ENCODE measurements at regions not wholly inside any gene's neighbourhood (a gene's known extent, or its start where the extent isn't known, plus 50 kb on each side); places are given as distances from the start of the nearest gene placed in this dataset.
"Not testable (repeated sequence)": the region's sequence is repeated elsewhere in the genome, so short reads cannot be mapped to it uniquely, and the experiment has no call there.

DNA sequence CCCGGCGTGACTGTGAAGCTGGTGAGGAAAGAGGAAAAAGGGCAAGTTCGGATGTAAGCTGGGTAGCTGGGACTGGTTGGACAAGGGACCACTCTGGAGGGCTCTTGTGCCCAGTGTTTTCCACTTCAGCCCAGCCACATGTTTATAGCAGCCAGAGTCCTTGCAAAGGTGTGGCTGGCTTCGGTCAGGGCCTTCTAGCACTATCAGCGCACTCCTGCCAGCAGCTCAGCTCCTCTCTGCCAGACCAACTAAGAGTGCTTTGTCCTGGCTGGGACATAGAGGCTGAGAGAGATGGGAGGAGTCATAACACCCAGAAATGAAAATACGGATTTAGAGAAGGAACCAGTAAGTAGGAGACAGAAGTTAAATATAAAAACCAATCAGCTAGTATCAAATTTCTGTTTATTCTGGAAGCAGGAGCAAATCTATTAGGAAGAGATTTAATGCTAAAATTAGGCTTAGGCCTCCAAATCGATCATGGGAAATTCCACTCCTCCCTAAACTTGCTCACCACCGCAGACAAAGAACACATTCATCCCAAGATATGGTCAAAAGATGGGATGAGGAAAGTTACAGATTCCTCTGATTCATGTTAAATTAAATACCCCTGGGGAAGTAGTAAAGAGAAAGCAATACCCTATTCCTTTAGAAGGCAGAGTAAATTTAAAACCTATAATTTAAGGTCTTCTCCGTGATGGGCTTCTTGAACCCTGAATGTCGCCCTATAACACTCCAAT, 135.0 kb downstream of the RALA start:
- DNase-seq = no peak

DNA sequence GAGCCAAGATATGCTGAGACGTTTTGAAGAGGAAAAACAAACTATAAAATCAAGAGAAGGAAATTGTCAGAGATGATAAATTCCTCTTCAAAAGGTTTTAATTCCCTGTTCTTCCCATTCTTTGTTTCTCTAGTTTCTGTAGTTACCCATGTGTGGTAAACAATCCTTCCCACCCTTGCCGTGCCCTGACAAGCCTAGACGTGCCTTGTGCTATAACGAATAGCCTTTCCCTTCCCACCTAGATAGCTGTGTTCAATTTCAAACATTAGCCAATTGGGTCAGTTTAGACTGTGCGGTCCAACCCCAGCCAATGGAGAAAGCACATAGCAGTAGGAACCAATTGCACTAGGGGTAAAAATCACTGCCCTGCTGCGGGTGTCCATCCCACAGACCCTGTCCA, 138.1 kb downstream of the RALA start:
- peak; percentile 54 for DNase-seq

- not testable (repeated sequence) for DNase-seq
These were observed 139.1 kb downstream of the RALA start for GRCh38 chr7:39762466-39762865.

- not testable (repeated sequence) for DNase-seq
These were observed 139.5 kb downstream of the RALA start for GRCh38 chr7:39762881-39763280.

DNA sequence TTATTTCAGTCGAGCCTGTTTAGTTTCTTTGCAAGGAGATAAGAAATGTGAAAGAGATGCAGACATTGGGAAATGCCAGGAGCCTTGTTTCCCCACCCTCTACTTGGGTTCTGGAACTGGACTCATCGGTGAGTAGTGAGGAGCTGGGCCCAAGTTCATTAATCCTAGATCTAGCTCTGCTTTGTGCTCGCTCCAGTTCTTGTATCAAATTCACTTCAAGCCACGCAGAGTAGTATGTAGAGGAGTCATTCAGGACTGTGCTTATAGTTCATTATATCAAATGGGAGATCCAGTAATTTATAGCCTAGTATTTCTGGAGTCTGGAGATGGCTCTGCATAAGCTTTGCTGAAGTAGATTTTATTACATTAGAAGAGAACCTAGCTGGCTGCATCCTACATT, 142.5 kb downstream of the RALA start:
- DNase-seq = not testable (repeated sequence)

DNA sequence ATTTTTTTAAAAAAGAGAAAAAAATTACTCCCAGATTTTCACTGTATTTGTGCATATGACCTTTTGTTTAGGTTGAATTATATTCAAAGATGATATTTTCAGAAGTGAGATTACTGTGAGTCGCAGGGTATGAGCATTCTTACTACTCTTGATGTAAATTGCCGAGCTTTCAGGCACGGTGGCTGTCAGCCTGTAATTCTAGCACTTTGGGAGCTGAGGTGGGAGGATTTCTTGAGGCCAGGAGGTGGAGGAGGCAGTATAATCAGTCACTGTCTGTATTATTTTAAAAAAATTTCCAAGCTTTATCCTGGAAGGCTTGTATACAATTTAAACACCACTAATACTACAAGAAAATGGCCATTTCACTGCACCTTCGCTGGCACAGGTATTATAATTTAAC, 145.1 kb downstream of the RALA start:
- not testable (repeated sequence) for DNase-seq

DNA sequence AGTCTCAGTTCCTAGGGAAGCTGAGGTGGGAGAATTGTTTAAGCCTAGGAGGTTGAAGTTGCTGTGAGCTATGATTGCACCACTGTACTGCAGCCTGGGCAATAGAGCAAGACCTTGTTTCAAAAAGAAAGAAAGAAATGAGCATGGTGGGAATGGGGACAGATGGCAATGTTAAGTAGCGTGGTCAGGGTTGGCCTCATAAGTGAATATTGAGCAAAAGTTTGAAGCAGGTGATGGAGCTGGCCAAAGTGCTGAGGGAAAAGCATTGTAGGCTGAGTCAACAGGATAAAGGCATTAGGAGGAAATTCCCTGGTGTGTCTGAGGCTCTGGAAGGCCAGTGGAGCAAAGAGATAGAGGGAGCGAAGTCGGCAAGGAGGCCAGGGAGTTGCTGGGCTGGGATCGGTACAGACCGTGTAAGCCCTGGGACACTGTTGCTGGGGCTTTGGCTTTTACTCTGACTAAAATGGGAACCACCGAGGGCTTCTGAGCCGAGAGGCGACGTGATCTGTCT, 151.0 kb downstream of the RALA start:
- DNase-seq = not testable (repeated sequence)

GRCh38 chr7:39781557-39781956, 158.2 kb downstream of the RALA start:
- not testable (repeated sequence) for DNase-seq

DNA sequence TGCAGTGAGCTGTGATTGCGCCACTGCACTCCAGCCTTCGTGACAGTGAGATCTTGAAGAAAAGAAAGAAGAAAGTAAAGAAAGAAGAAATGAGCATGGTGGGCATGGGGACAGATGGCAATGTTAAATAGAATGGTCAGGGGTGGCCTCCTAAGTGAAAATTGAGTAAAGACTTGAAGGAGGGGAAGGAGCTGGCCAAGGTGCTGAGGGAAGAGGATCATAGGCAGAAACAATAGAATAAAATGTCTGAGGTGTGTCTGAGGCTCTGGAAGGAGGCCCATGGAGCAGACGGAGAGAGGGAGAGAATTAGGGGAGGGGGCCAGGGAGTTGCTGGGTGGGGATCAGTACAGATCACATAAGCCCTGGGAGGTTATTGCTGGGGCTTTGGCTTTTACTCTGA, 163.1 kb downstream of the RALA start:
- not testable (repeated sequence) for DNase-seq

DNA sequence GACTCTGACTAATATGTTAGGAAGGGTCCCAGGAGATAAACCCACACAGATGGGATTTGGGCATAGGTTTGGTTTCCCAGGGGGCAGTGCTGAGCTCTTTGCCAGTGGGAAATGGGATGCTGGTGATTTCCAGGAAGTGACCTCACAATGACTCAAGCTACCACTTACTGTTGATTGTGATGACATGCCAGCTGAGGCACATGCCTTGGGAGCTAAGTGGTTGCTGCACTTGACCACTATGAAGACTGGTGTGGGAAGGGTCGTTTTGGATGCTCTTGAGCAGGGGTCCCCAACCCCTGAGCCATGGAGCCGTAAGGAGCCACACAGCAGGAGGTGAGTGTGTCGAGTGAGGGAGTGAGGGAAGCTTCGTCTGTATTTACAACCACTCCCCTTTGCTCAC, 159.0 kb upstream of the CDK13 start:
- not testable (repeated sequence) for DNase-seq

DNA sequence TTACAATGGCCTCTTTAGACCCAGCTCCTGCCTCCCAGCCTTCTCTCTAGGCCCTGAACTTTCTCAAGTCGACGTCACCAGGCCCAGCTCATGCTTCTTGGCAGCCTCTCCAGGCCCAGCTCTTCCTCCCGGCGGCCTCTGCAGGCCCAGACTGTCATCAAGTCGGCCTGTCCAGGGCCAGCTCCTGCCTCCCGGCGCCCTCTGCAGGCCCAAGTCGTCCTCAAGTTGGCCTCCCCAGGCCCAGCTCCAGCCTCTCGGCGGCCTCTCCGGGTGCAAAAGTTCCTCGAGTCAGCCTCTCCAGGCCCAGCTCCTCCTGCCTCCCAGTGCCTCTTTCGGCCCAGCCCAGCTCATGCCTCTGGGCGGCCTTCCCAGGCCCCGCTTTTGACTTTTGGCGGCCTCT, 158.1 kb upstream of the CDK13 start:
- DNase-seq = not testable (repeated sequence)

DNA sequence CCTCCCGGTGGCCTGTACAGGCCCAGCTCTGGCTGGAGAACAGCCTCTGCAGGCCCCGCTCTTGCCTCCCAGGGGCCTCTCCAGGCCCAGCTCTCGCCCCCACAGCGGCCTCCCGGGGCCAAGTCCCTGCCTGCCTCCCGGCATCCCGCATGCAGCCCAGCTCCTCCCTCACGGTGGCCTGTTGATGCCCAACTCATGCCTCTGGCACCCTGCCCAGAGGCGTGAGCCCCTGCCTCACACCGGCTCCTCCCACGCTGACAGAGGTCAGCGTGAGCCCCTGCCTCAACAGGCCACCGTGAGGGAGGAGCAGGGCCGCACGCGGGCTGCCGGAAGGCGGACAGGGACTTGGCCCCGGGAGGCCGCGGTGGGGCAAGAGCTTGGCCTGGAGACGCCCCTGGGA, 157.0 kb upstream of the CDK13 start:
- DNase-seq = not testable (repeated sequence)

DNA sequence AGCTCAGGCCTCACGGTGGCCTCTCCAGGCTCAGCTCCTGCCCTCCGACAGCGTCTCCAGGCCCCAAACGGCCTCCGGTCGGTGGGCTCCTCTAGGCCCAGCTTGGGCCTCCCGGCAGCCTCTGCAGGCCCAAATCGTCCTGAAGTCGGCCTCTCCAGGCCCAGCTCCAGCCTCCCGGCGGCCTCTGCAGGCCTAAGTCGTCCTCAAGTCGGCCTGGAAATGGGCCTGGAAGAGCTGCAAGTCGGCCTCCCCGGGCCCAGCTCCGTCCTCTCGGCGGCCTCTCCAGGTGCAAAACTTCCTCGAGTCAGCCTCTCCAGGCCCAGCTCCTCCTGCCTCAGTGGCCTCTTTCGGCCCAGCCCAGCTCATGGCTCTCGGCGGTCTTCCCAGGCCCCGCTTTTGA, 156.2 kb upstream of the CDK13 start:
- DNase-seq = not testable (repeated sequence)

DNA sequence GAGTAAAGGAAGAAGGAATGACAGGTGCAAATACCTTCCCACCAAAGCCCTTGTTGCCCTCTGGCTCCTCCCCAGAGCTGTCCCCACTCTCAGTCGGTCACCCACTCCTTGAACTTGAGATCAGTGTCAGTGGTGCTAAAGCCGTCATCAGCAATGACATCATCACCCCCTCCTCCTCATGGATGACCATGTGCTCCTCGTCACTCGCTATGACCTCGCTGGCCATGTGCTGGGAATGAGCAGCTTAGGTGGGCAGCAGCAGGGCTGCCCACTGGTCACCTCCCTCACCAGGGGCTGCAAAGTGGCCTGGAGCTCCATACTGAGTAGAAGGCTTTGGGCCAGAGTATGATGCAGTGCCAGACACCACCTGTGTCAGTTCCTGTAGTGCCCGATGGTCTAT, 153.1 kb upstream of the CDK13 start:
- not testable (repeated sequence) for DNase-seq

- DNase-seq = not testable (repeated sequence)
These were observed 152.0 kb upstream of the CDK13 start for GRCh38 chr7:39798077-39798476.

- DNase-seq = no peak
These were observed 141.1 kb upstream of the CDK13 start for GRCh38 chr7:39808796-39809481.

GRCh38 chr7:39810204-39810642, 139.8 kb upstream of the CDK13 start:
- DNase-seq = no peak

GRCh38 chr7:39810710-39811109, 139.3 kb upstream of the CDK13 start:
- DNase-seq = no peak

DNA sequence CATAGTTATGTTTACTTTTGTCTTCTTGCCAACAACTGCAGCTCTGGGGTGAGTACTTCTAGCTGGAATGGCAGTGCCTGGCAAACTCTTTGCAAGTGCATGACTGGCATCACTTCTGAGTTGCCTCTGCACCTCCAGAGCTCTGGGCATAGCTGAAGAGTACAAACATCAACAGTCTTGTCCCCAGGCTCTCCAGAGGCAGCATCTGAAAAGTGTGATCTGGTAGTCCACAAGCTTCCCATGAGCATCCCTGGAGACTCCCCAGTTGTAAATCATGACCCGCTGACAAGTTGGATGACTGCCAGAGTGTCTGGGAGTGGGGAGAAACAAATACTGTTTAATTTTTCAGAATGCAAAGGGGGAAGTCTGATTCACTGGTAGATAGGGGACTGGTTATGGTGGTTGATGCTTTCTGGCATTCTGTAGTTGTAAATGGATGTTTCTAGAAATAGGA, 138.9 kb upstream of the CDK13 start:
- no peak for DNase-seq

- DNase-seq = no peak
These were observed 133.5 kb upstream of the CDK13 start for GRCh38 chr7:39816462-39817060.

DNA sequence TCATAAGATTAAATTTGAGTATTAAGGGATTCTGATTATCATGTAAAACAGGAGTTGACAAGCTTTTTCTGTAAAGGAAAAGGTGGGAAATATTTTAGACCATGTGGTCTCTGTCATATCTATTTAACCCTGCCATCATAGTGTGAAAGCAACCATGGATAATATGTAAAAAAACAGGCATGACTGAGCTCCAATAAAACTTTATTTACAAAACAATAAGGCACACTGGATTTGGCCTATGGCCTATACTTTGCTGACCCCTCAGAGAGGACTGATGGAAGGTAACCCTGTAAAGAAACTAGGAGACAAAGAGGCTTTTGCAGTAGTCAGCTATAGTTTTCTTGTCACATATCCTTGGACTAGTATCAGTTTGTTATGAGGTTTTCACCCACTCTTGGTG, 130.5 kb upstream of the CDK13 start:
- DNase-seq = no peak

DNA sequence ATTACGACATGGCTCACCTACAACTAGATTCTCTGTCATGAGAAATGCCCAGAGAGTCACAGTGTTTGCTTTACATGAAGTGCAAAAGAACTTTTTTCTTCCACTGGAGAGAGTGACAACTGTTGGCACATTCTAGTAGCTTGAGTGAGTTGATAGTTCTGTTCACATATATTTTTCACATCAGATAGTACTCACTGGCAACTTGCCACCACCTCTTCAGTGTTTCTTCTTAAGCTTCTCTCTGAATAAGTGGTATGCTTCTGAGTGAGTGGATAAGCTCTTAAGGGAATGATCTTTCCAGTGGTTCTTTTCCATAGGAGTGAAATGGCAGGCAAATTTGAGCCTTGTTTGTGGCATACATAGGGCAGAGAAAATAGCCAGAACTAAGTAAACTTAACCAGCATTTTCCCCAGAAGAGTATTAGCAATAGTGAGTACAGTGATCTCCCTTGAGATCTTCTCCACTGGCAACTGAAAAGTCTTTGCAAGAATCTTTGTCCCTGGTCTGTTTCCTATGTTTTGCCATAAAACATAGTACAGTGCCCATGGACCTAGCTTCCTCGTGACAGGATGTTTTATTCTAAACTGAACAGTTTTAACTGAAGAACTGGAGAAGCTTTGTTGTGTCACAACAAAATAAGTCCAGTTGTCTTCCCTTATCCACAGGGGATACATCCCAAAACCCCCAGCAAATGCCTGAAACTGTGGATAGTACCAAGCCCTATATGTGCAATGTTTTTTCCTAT, 125.4 kb upstream of the CDK13 start:
- DNase-seq = no peak

GRCh38 chr7:39825401-39825980, 124.6 kb upstream of the CDK13 start:
- DNase-seq = no peak
